ENCODE measurements at regions not wholly inside any gene's neighbourhood (a gene's known extent, or its start where the extent isn't known, plus 50 kb on each side); places are given as distances from the start of the nearest gene placed in this dataset.

DNA sequence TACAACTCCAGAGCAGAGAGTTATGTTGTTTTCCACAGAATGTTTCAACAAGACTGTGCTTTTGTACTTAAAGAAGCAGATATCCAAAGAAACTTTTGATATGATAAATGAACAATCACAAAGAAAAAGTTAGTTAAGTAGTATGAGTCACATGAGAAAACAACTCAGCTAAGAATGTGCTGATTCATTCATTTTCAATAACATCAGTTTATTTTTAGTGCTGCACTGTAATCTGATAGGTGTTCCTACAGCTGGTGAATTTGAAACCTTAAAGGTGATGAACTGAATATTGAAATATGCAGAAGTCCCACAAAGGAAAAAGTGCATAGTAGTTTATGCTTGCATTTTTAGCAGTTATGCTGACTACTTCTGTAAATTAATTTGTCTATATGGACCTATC is 180.3 kb upstream of the TENM3 start:
- no peak for TF ChIP-seq CTCF (IDR thresholded peaks at IDR 0.05; ENCODE audit: low read depth, low read length, missing control alignments)
- no peak overlapping the region for H3K4me3 ChIP-seq (replicated peaks; ENCODE audit: low read depth, low read length)
- peak; percentile 17 for DNase-seq (ENCODE audit: extremely low read depth, low read depth)

- DNase-seq (ENCODE audit: extremely low read depth, low read depth): no peak
- TF ChIP-seq CTCF (IDR thresholded peaks at IDR 0.05; ENCODE audit: low read depth, low read length, missing control alignments): no peak
- no peak overlapping the region for H3K4me3 ChIP-seq (replicated peaks; ENCODE audit: low read depth, low read length)
These were observed 179.6 kb upstream of the TENM3 start for GRCh38 chr4:182063651-182064050.

GRCh38 chr4:182065255-182065654 is 177.9 kb upstream of the TENM3 start:
- TF ChIP-seq CTCF (IDR thresholded peaks at IDR 0.05; ENCODE audit: low read depth, low read length, missing control alignments): no peak
- H3K4me3 ChIP-seq (replicated peaks; ENCODE audit: low read depth, low read length): no peak overlapping the region
- no peak for DNase-seq (ENCODE audit: extremely low read depth, low read depth)

DNA sequence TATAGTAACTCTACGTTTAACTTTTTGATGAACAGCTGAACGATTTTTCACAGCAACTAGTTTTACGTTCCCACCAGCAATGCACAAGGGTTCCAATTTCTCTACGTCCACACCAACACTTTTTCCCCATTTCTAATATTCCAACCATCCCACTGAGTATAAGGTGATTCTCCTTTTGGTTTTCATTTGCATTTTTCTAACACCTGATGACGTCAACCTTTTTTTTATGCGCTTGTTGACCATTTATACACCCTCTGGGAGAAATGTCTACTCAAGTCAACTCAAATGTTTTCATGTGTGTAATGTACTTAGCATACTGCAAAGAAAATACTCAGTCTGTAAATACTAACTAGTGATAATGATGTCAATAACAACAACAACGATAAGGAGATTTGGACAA is 177.2 kb upstream of the TENM3 start:
- no peak for TF ChIP-seq CTCF (IDR thresholded peaks at IDR 0.05; ENCODE audit: low read depth, low read length, missing control alignments)

DNA sequence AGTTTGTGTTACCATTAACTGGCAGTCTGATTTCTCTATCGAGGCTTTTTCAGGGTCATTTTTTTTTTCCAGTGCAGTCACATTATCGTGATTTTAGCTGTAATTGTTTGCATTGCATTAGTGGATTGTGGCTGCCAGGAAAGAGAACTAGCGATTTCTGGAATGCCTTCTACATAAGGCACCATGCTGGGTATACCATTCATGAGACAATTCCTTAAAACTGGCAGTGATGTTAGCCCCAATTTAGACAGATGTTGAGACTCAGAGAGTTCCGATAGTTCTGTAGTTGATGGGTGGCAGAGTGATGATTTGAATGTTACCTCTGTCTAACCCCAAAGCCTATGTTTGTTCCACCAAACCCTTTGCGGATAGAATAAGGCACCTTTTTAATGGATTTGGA is 175.4 kb upstream of the TENM3 start:
- DNase-seq (ENCODE audit: extremely low read depth, low read depth): no peak
- no peak overlapping the region for H3K4me3 ChIP-seq (replicated peaks; ENCODE audit: low read depth, low read length)
- no peak for TF ChIP-seq CTCF (IDR thresholded peaks at IDR 0.05; ENCODE audit: low read depth, low read length, missing control alignments)

More for the DNA sequence above, 177.2 kb upstream of the TENM3 start:
- no peak overlapping the region for H3K4me3 ChIP-seq (replicated peaks; ENCODE audit: low read depth, low read length)
- no peak for DNase-seq (ENCODE audit: extremely low read depth, low read depth)

DNA sequence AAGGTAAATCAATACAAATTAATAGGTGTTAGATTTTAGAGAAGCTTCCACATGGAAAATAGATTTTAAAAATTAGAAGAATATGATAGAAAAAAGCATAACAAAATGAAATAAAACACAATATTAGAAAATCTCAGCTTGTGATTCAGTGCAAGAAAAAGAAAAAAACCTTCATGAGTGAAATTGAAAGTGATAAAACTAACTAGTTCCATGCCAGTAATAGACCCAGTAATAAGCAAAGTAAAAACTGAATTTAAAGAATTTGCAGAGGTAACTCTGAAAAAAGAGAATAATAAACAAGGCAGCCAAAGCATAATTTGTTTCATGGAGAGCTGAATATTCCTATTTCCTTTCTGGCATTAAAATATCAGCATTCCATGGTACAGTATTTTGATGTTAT is 174.3 kb upstream of the TENM3 start:
- no peak overlapping the region for H3K4me3 ChIP-seq (replicated peaks; ENCODE audit: low read depth, low read length)
- TF ChIP-seq CTCF (IDR thresholded peaks at IDR 0.05; ENCODE audit: low read depth, low read length, missing control alignments): no peak
- no peak for DNase-seq (ENCODE audit: extremely low read depth, low read depth)

DNA sequence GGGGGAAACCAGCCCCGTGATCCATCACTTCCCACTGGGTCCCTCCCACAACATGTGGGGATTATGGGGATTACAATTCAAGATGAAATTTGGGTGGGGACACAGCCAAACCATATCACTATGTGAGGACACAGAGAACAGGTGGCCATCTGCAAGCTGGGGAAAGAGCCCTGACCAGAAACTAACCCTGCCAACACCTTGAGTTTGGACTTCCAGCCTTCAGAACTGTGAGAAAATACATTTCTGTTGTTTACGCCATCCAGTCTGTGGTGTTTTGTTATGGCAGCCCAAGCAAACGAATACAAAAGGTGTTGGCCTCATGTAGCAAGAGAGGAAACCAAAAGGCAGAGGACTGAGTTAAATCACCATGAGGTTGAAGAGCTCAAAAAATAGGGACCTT is 169.9 kb upstream of the TENM3 start:
- H3K4me3 ChIP-seq (replicated peaks; ENCODE audit: low read depth, low read length): no peak overlapping the region
- no peak for DNase-seq (ENCODE audit: extremely low read depth, low read depth)
- TF ChIP-seq CTCF (IDR thresholded peaks at IDR 0.05; ENCODE audit: low read depth, low read length, missing control alignments): no peak

All from HFF-Myc (cell line).